Psoas muscle (tissue), 7 donors: ENCODE measurements at regions not wholly inside any gene's neighbourhood (a gene's known extent, or its start where the extent isn't known, plus 50 kb on each side); places are given as distances from the start of the nearest gene placed in this dataset.

Experiments
- ATAC-seq, 4 donors: fragments of 200-7000 bp; cut with Tn5 transposase; one replicate each; pipeline ENCODE4 v1.9.1; 2020; ENCODE audit warnings: moderate library complexity in 3 of 4, mild to moderate bottlenecking in 2 of 4
- DNase-seq, 2 donors: peaks; one replicate each; pipeline ENCODE4 v3.0.0-alpha.2; 2020
- H3K27ac ChIP-seq: fragments of 200-600 bp; one replicate; pipeline ENCODE4 v1.8.0; 2022
- H3K27me3 ChIP-seq, 3 donors: fragments of 200-600 bp in 1 of 3; one replicate each; pipeline versions ENCODE4 v1.6.1 to v1.8.0; 2013 to 2022; ENCODE audit warnings: low read length in 2 of 3, mild to moderate bottlenecking in 2 of 3, moderate library complexity in 1 of 3; ENCODE audit not compliant: insufficient read depth in 3 of 3
- H3K36me3 ChIP-seq, 2 donors: fragments of 200-600 bp in 1 of 2; one replicate each; pipeline versions ENCODE4 v1.6.1 to v1.8.0; 2013 to 2022; ENCODE audit warnings: low read depth in 1 of 2, mild to moderate bottlenecking in 1 of 2, moderate library complexity in 1 of 2; ENCODE audit not compliant: insufficient read depth in 1 of 2
- H3K4me1 ChIP-seq: fragments of 200-600 bp; one replicate; pipeline ENCODE4 v1.8.0; 2022
- H3K4me3 ChIP-seq: fragments of 200-600 bp; one replicate; pipeline ENCODE4 v1.8.0; 2022; ENCODE audit warnings: mild to moderate bottlenecking
- H3K9me3 ChIP-seq: fragments of 200-600 bp; one replicate; pipeline ENCODE4 v1.8.0; 2022
- WGBS, 3 donors: extraction: QIAGEN DNeasy Blood & Tissue Kit; methylation state at CpG; one replicate each; pipeline versions ENCODE4 v1.1.6 to v1.1.7; 2013; 5-methylcytosine and 5-hydroxymethylcytosine counted together
- intact Hi-C, 2 donors: fragments of 100-400 bp; cut with DNase I; formaldehyde crosslinking; loops; one replicate each; pipeline versions ENCODE4 v1.11.0 to v1.14.2; 2022
- TF ChIP-seq, protein P1 (sequence below): fragments of 200-600 bp; IDR thresholded peaks from one replicate; pipeline ENCODE4 v1.8.0; 2022; ENCODE audit warnings: antibody characterized with exemption
- donor health status: healthy with polysubstance abuse.
- donor health status: DM: no; HTN: no; CAD: no; lungs with moderate emphysema.
- donor health status: Bipolar disorder and iron deficiency.
- donor health status: healthy.
- donor health status: DM: yes; HTN: yes; CAD: no.
- donor health status: DM: no; HTN: no; CAD: no.
- donor health status: DM: yes; HTN: yes; CAD: no.

DNA sequence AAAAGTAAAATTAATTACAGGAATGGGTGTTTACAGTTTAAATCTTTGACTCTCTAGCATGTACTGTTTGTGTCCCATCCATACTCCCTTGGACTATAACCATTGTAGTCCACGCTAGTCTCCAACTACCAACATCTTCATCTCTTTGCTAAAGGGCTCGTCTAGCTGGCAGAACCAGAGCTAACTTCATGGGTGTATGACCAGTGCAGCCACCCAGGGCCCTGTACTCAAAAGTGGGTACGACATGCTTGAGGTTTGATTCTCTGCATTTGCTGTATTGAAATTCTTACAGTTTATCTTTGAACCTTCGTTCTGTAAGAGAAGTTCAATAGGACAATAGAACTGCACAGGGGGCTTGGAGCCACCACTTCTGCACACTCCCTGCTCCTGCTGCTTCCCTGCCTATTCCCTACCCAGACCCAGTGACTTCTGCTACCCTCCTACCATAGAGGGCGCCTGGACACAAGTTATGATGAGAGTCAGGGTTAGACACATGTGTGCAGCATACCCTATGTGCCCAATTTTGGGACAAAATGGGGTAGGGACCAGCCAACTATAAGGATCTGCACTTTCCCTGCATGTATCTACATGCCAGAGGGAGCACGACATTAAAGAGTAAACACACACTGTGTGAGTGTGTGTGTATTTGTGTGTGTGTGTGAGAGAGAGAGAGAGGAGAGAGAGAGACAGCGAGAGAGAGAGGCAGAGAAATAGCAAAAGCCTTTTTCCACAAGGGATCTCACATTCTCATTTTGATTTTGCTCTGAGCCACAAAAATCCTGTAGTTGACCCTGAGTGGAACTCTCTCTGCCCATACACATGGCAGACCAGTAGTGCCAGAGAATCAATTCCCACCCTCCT is 59.0 kb upstream of the NECTIN3 start:
- Histone ChIP-seq H3K36me3 (no peaks in the 10 kb centered on the region), H3K27me3 (no peaks in the 10 kb centered on the region), H3K9me3 (no peaks in the 10 kb centered on the region), H3K4me3 (no peak overlapping the region), H3K4me1 (no peaks in the 10 kb centered on the region), H3K27ac (no peak overlapping the region)
- intact Hi-C loops = no loop called here
- TF ChIP-seq, protein P1, sequence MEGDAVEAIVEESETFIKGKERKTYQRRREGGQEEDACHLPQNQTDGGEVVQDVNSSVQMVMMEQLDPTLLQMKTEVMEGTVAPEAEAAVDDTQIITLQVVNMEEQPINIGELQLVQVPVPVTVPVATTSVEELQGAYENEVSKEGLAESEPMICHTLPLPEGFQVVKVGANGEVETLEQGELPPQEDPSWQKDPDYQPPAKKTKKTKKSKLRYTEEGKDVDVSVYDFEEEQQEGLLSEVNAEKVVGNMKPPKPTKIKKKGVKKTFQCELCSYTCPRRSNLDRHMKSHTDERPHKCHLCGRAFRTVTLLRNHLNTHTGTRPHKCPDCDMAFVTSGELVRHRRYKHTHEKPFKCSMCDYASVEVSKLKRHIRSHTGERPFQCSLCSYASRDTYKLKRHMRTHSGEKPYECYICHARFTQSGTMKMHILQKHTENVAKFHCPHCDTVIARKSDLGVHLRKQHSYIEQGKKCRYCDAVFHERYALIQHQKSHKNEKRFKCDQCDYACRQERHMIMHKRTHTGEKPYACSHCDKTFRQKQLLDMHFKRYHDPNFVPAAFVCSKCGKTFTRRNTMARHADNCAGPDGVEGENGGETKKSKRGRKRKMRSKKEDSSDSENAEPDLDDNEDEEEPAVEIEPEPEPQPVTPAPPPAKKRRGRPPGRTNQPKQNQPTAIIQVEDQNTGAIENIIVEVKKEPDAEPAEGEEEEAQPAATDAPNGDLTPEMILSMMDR = no peak
- ATAC-seq (no peak), DNase-seq (no peak)
- WGBS, 3 donors = 68 to 76% (median 70%) methylated on average over 6 to 7 of the region's 7 CpGs
